ENCODE measurements at regions not wholly inside any gene's neighbourhood (a gene's known extent, or its start where the extent isn't known, plus 50 kb on each side); places are given as distances from the start of the nearest gene placed in this dataset.
"Not testable (repeated sequence)": the region's sequence is repeated elsewhere in the genome, so short reads cannot be mapped to it uniquely, and the experiment has no call there.

DNA sequence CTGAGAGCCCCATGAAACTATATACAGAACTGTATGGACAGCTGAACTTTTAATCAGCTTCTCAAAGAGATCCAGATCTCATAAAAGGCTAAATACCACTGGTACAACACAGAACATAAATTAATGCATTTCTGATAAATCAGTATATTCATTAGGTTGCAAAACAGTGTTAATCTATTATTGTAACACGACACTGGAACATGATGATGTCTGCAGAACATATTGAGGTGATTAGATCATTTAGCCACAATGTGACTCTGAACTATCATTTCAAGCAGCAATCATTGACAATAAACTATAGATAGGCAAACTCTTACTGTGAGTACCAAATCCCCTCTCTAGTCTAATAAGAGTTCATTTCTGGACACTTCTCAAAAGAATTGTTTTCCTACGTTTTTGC, 50.3 kb downstream of the GASK1B start:
- no peak for DNase-seq

DNA sequence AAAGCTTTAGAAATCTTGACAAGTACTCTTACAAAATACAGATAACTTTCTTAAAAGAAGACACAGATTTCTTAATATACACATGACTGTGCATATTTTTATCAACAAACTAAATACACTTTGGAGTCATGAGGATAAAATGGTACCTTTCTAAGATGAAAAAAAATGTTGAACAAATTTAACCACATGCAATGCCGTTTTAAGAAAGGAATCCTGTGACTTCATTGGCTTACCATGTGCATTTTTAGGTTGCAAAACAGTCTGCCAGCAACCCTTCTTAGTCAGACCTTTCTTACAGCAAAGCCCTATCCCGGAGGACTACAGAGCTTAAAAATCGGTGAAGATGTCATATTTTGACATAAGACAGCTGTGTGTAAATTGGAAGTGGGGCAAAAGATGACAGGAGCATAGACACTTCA, 51.7 kb downstream of the GASK1B start:
- no peak for DNase-seq

DNA sequence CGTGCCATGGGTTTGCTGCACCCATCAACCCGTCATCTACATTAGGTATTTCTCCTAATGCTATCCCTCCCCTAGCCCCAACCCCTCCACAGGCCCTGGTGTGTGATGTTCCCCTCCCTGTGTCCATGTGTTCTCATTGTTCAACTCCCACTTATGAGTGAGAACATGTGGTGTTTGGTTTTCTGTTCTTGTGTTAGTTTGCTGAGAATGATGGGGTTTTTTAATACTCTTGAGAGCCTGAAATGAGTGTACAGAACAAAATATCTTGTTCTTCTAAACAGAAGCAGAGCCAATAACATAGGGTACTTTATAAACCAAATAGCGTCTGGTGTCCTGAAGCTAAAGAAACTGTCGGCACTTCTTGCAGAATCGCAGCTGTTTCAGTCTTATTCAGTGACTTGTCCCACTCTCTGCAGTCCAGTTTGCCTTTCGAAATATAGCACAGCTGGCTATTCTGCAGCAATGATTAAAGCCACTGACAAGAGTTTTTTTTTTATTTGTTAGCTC, 52.1 kb downstream of the GASK1B start:
- not testable (repeated sequence) for DNase-seq

DNA sequence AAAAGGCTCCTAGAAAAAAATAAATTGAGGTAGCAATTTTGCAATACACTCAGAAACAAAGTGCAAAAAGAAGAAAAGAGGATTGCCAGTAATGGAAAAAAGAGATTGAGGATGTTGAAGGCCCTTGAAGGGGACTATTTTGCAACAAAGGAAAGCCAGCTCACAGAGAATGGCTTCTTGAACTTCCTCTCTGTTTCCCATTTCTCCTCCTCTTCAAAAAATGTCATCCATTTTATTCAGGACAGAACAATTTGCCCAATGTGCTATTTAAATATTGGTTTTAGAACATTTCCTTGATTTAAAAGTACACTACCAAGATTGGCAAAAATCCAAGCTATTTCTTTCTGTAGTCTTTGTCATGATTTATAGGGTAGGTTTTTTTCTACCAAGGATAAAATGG, 60.2 kb downstream of the GASK1B start:
- DNase-seq, result no peak

DNA sequence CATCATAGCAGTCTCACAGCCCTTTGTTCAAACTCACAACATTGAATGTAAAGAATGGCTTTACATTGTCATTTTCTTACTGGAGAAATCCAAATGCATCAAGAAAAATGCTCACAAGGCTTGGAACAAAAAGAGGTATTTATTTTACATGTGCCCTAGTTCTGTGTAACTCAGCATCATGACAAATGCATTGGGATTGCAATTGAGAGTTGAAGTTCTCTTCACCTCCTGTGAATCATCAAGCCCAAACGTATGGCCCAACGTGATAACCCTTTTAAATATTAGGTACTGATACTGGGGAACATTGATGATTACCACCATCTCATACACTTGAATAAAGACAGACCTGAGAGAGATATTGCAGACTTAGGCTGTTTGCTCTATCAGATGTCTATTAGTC, 61.6 kb downstream of the GASK1B start:
- no peak for DNase-seq

DNA sequence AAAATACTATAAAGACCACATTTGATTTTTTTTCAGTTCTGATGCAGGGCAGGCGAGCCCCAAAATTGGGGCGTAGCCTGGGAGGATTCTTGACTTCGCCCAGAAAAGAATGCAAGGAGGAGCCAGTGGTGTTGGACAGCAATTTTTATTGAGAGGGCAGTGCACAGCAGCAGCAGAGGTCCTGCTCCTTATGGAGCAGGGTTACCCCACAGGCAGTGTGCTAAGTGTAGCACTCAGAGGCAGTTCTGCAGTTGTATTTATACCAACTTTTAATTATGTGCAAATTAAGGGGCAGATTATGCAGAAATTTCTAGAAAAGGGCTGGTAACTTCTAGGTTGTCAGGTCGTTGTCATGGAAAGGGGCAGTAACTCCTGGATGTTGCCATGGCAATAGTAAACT, 69.9 kb downstream of the GASK1B start:
- DNase-seq, result no peak

- DNase-seq, result no peak
Observed at GRCh38 chr4:158099686-158100085, 73.1 kb downstream of the GASK1B start.

GRCh38 chr4:158098802-158099201, 74.0 kb downstream of the GASK1B start:
- no peak for DNase-seq

- DNase-seq, result no peak
Observed at GRCh38 chr4:158094413-158095134, 78.3 kb downstream of the GASK1B start.

- no peak for DNase-seq
Observed at GRCh38 chr4:158090323-158090722, 82.5 kb downstream of the GASK1B start.

- DNase-seq, result not testable (repeated sequence)
Observed at GRCh38 chr4:158089897-158090296, 82.9 kb downstream of the GASK1B start.

DNA sequence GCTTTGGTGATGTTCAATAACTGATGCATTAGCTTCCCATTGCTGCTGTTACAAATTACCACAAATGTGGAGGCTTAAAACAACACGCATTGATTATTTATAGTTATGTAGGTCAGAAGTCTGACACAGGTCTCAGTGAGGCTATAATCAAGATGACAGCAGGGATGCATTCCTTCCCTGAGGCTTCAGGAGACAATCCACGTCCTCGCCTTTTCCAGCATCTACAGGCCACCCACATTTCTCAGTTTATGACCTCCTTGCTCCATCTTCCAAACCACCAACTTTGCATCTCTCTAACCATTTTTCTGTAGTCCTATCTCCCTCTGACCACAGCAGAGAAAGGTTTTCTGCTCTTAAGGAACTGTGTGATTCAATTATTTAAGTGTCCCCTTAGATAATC, 92.5 kb downstream of the GASK1B start:
- DNase-seq, result no peak

DNA sequence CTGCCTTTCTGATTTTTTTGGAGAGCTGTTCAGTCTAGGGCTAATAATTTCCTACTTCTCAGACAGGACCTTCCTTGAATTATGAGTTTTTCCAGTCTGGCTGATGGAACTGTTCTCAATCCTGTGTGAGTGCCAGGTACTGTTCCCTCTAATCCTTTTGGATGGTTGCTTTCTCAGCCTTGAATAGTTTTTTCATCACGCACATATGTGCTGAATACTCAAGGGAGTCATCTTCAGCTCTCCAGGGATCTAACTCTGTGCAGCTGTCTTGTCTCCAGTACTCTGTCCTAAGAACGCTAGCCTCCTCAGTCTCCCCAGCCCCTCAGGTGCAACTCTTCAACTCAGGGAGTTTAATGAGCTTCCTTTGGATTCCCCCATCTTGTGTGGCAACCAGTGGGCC, 93.2 kb downstream of the GASK1B start:
- DNase-seq, result no peak

DNA sequence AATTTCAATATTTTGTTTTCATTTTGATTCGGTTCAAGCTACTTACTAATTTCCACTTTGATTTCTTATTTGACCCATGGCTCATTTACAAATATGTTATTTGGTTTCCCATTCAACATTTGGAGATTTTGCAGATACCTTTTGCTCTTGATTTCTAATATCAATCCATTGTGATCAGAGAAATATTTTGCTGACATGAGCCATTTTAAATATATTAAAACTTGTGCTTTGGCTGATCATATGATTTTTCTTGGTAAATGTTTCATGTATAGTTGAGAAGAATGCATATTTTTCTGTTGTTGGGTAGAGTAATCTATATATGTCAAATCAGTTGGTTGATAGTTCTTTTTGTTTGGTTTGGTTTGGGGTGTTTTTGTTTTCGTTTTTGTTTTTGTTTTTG, 95.0 kb downstream of the GASK1B start:
- DNase-seq, result no peak

DNA sequence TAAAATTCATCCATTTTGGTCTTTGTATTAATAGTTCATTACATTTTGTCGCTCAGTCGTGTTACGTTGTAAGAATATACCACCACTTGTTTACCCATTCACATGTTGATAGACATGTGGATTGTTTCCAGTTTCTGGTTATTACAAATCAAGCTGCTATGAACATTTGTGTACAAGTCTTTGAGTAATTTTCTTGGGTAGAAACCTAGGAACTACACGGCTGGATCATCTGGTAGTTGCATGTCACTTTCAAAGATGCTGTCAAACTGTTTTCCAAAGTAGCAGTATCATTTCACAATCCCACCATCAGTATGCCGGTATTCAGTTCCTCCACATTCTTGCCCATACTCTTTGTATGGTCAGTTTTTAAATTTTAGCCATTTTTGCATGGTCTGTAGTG, 98.0 kb downstream of the GASK1B start:
- no peak for DNase-seq

GRCh38 chr4:158071931-158072330, 100.9 kb downstream of the GASK1B start:
- DNase-seq, result no peak

- DNase-seq, result no peak
Observed at GRCh38 chr4:158068068-158068467, 104.8 kb downstream of the GASK1B start.

DNA sequence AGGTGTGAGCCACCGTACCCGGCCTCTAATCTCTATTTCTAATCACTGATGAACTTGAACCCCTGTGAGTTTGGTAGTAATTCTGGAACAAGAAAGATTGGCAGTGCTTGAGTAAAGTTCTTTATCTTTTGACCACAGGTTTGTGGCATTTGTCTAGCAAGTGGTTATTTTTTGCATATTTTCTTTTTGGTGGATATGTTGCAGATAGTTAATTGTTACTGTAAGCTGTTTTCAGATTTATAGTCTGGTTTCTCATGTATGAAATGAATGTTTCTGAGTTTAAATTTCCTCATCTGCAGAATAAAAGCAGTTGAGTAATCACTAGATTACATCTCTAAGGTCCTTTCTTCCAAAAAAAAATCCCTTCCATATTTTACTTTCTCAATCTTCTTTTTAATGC, 105.2 kb downstream of the GASK1B start:
- DNase-seq, result no peak

- no peak for DNase-seq
Observed at GRCh38 chr4:158065603-158066002, 107.2 kb downstream of the GASK1B start.

- DNase-seq, result no peak
Observed at GRCh38 chr4:158065176-158065575, 107.6 kb downstream of the GASK1B start.

- DNase-seq, result no peak
Observed at GRCh38 chr4:158056689-158057245, 116.1 kb downstream of the GASK1B start.

DNA sequence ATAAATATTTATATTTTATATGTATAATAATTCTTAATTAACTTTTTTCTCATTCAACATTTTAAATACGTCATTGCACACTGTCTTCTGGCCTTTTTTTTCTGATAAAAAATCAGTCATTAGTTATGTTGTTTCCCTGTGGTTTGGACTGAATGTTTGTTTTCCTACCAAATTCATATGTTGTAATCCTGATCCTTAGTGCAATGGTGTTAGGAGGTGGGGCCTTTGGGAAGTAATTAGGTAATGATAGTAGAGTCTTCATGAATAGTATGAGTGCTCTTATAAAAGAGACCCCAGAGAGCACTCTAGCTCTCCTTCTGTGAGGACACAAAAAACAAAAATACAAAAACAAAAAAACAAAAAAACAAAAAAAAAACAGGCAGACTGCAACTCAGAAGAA, 117.2 kb downstream of the GASK1B start:
- DNase-seq, result no peak

DNA sequence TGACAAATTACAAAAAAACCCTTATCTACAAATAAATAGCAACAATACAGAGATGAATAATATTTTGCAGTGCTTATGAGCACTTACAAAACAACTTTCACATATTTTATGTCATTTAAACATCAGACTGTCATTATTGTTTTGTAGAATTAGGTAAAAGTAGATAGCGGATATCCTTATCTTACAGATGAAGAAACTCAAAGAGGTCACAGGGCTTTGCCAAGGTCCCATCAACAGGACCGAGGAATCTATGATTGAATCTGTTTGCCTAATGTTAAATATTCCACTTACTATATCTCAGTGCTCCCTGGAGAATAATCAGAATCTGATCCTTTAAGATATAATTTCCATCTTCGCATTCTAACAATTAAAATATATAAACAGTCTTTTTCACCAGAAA, 119.0 kb downstream of the GASK1B start:
- no peak for DNase-seq

- DNase-seq, result no peak
Observed at GRCh38 chr4:158053086-158053485, 119.7 kb downstream of the GASK1B start.

Data from NCI-H748 treated with DMSO at 0.1 percent for 48 hours (cell line).